HepG2 (cell line): ENCODE measurements at regions not wholly inside any gene's neighbourhood (a gene's known extent, or its start where the extent isn't known, plus 50 kb on each side); places are given as distances from the start of the nearest gene placed in this dataset.

Experiments used
- ATAC-seq: fragments of 200-7000 bp; cut with Tn5 transposase; 3 replicates; pipeline ENCODE4 v1.9.1; 2020; ENCODE audit warnings: mild to moderate bottlenecking, moderate library complexity
- BruUV-seq: library from RNA; stranded (reverse); fragments of 400-500 nt; replicated peaks from 2 replicates; lab custom pipeline; 2021; lab: Mats Ljungman, UMichigan
- CTCF ChIA-PET: fragments of 300-600 bp; formaldehyde crosslinking; extraction: SDS; loops from one replicate; lab custom pipeline; 2021; ENCODE audit warnings: low total read pairs, inconsistent platforms, low intra/inter-chr PET ratio; lab: Yijun Ruan, JAX
- POLR2A ChIA-PET: fragments of 350-600 bp; sonication (Branson Sonifier 250); formaldehyde crosslinking; loops from one replicate; lab custom pipeline; 2020; ENCODE audit warnings: antibody characterized with exemption, inconsistent platforms; lab: Yijun Ruan, JAX
- DNase-seq: peaks from one replicate; pipeline ENCODE4 v3.0.0-alpha.2; 2015; ENCODE audit warnings: low spot score
- FAIRE-seq: peaks from 3 replicates; lab custom pipeline; 2011; peaks lifted over from hg19 to GRCh38; lab: Jason Lieb, UNC
- H2AFZ ChIP-seq: one replicate; pipeline ENCODE4 v1.6.1; 2011; ENCODE audit warnings: low read length, inconsistent platforms
- H3K27ac ChIP-seq: fragments of 300-600 bp; 3 replicates; pipeline ENCODE4 v1.8.0; 2011; ENCODE audit warnings: mixed run types, mild to moderate bottlenecking, mixed read lengths, low read length, inconsistent platforms; ENCODE audit not compliant: insufficient read depth; ENCODE audit errors: extremely low read length
- H3K27me3 ChIP-seq, 2 experiments: fragments of 200-600 bp in 1 of 2; 2 replicates in 1 of 2; 3 replicates in 1 of 2; pipeline versions ENCODE4 v1.6.0 to v1.8.0; 2011; ENCODE audit warnings: low read length in 2 of 2, mild to moderate bottlenecking in 2 of 2, moderate library complexity in 2 of 2, inconsistent platforms in 1 of 2; ENCODE audit not compliant: insufficient read depth in 2 of 2, control insufficient read depth in 1 of 2
- H3K36me3 ChIP-seq, 2 experiments: fragments of 200-600 bp in 1 of 2; replicated peaks in 1 of 2; 2 replicates in 1 of 2; 3 replicates in 1 of 2; pipeline versions ENCODE4 v1.5.1 to v1.8.0; 2011; ENCODE audit warnings: low read length in 2 of 2, inconsistent platforms in 1 of 2; ENCODE audit not compliant: insufficient read depth in 2 of 2, control insufficient read depth in 1 of 2
- H3K4me1 ChIP-seq: 2 replicates; pipeline ENCODE4 v1.5.1; 2012; ENCODE audit warnings: low read length, inconsistent platforms; ENCODE audit not compliant: insufficient read depth
- H3K4me2 ChIP-seq: 2 replicates; pipeline ENCODE4 v1.6.0; 2011; ENCODE audit warnings: low read depth, low read length, inconsistent platforms
- H3K4me3 ChIP-seq, 3 experiments: fragments of 200-600 bp in 1 of 3; sonication (generic), shearing (Covaris generic) in 1 of 3; replicated peaks in 1 of 3; 2 replicates each; pipeline ENCODE4 v1.5.1; 2011 to 2016; ENCODE audit warnings: low read length in 3 of 3, inconsistent platforms in 2 of 3, low read depth in 2 of 3, mild to moderate bottlenecking in 2 of 3, control low read depth in 1 of 3, mixed read lengths in 1 of 3; ENCODE audit not compliant: insufficient read depth in 1 of 3
- H3K79me2 ChIP-seq: one replicate; pipeline ENCODE4 v1.6.1; 2011; ENCODE audit warnings: low read length, inconsistent platforms; ENCODE audit not compliant: insufficient read depth
- H3K9ac ChIP-seq: 2 replicates; pipeline ENCODE4 v1.6.0; 2011; ENCODE audit warnings: mild to moderate bottlenecking, low read depth, low read length, inconsistent platforms; ENCODE audit not compliant: insufficient read depth
- H3K9me3 ChIP-seq: 2 replicates; pipeline ENCODE4 v1.5.1; 2012; ENCODE audit warnings: mild to moderate bottlenecking, low read length
- H4K20me1 ChIP-seq: 2 replicates; pipeline ENCODE4 v1.6.0; 2011; ENCODE audit warnings: inconsistent platforms, mild to moderate bottlenecking, low read length, moderate library complexity; ENCODE audit not compliant: insufficient read depth
- MED1 ChIP-seq: sonication (generic); formaldehyde crosslinking; IDR thresholded peaks from 2 replicates; pipeline ENCODE4 v1.4.0; 2020; ENCODE audit warnings: missing genetic modification reagents
- MED13 ChIP-seq: sonication (generic); formaldehyde crosslinking; IDR thresholded peaks from 2 replicates; pipeline ENCODE4 v1.5.0; 2020; ENCODE audit warnings: missing genetic modification reagents
- RNF2 ChIP-seq: fragments of 450-650 bp; conservative IDR thresholded peaks from 2 replicates; pipeline ENCODE4 v1.6.1; 2016; ENCODE audit warnings: low read depth
- ZFX ChIP-seq: sonication (generic); formaldehyde crosslinking; IDR thresholded peaks from 2 replicates; pipeline ENCODE4 v1.4.0; 2020; ENCODE audit warnings: mild to moderate bottlenecking, low read depth, missing genetic modification reagents, moderate library complexity
- ZNF414 ChIP-seq: sonication (generic); formaldehyde crosslinking; IDR thresholded peaks from 2 replicates; pipeline ENCODE4 v1.5.0; 2020; ENCODE audit warnings: missing genetic modification reagents
- ZNF574 ChIP-seq: sonication (generic); formaldehyde crosslinking; IDR thresholded peaks from 2 replicates; pipeline ENCODE4 v1.4.0; 2020; ENCODE audit warnings: missing genetic modification reagents
- ZUFSP ChIP-seq: sonication (generic); formaldehyde crosslinking; IDR thresholded peaks from 2 replicates; pipeline ENCODE4 v1.9.0; 2021; ENCODE audit warnings: missing genetic modification reagents, mild to moderate bottlenecking, borderline replicate concordance
- WGBS: methylation state at CpG from one replicate; pipeline ENCODE4 v1.1.6; 2017; ENCODE audit warnings: low lambda C conversion rate; 5-methylcytosine and 5-hydroxymethylcytosine counted together
- in situ Hi-C: cut with HindIII; loops from 2 replicates; pipeline ENCODE4 v1.10.0; 2017; ENCODE audit warnings: low pct_unique_long_range_greater_than_20kb; ENCODE audit not compliant: extremely low pct_ligation_motif_present
- intact Hi-C: fragments of 100-400 bp; cut with micrococcal nuclease; formaldehyde crosslinking; loops from one replicate; pipeline ENCODE4 v1.10.0; 2022; ENCODE audit not compliant: unreplicated experiment
- TF ChIP-seq, protein P1 (sequence below): IDR thresholded peaks from 2 replicates; pipeline ENCODE4 v1.6.1; 2016; ENCODE audit warnings: low read depth, missing genetic modification reagents, missing compliant biosample characterization

GRCh38 chr9:26773056-26773455, 119.5 kb downstream of the CAAP1 start:
- ATAC-seq, result no peak
- Histone ChIP-seq H3K79me2 (no peaks in the 10 kb centered on the region), H3K4me3 (no peak overlapping the region), H3K36me3 (no peaks in the 10 kb centered on the region), H3K9ac (no peak overlapping the region), H3K4me2 (no peak overlapping the region), H3K27ac (no peak overlapping the region), H4K20me1 (no peaks in the 10 kb centered on the region), H3K27me3 (no peaks in the 10 kb centered on the region), H3K4me1 (no peaks in the 10 kb centered on the region), H3K9me3 (no peaks in the 10 kb centered on the region), H2AFZ (no peak overlapping the region)
- no TSS peak for BruUV-seq
- no peak for DNase-seq
- ChIA-PET CTCF (no interaction called here), POLR2A (no interaction called here)
- FAIRE-seq, result no peak
- TF ChIP-seq RNF2, result no peak
- TF ChIP-seq, protein P1, sequence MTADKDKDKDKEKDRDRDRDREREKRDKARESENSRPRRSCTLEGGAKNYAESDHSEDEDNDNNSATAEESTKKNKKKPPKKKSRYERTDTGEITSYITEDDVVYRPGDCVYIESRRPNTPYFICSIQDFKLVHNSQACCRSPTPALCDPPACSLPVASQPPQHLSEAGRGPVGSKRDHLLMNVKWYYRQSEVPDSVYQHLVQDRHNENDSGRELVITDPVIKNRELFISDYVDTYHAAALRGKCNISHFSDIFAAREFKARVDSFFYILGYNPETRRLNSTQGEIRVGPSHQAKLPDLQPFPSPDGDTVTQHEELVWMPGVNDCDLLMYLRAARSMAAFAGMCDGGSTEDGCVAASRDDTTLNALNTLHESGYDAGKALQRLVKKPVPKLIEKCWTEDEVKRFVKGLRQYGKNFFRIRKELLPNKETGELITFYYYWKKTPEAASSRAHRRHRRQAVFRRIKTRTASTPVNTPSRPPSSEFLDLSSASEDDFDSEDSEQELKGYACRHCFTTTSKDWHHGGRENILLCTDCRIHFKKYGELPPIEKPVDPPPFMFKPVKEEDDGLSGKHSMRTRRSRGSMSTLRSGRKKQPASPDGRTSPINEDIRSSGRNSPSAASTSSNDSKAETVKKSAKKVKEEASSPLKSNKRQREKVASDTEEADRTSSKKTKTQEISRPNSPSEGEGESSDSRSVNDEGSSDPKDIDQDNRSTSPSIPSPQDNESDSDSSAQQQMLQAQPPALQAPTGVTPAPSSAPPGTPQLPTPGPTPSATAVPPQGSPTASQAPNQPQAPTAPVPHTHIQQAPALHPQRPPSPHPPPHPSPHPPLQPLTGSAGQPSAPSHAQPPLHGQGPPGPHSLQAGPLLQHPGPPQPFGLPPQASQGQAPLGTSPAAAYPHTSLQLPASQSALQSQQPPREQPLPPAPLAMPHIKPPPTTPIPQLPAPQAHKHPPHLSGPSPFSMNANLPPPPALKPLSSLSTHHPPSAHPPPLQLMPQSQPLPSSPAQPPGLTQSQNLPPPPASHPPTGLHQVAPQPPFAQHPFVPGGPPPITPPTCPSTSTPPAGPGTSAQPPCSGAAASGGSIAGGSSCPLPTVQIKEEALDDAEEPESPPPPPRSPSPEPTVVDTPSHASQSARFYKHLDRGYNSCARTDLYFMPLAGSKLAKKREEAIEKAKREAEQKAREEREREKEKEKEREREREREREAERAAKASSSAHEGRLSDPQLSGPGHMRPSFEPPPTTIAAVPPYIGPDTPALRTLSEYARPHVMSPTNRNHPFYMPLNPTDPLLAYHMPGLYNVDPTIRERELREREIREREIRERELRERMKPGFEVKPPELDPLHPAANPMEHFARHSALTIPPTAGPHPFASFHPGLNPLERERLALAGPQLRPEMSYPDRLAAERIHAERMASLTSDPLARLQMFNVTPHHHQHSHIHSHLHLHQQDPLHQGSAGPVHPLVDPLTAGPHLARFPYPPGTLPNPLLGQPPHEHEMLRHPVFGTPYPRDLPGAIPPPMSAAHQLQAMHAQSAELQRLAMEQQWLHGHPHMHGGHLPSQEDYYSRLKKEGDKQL, result no peak
- in situ Hi-C loops, result no loop called here
- intact Hi-C loops, result no loop called here
- WGBS, result 28% methylated on average over 4 of the region's 4 CpGs

- Histone ChIP-seq H3K9me3 (no peaks in the 10 kb centered on the region), H3K4me1 (no peaks in the 10 kb centered on the region), H3K9ac (no peak overlapping the region), H3K79me2 (no peaks in the 10 kb centered on the region), H4K20me1 (no peaks in the 10 kb centered on the region), H2AFZ (no peak overlapping the region), H3K27ac (no peak overlapping the region), H3K4me3 (no peak overlapping the region), H3K27me3 (no peaks in the 10 kb centered on the region), H3K4me2 (no peak overlapping the region), H3K36me3 (no peaks in the 10 kb centered on the region)
- ChIA-PET CTCF (no interaction called here), POLR2A (no interaction called here)
- BruUV-seq, result no TSS peak
- in situ Hi-C loops, result no loop called here
- DNase-seq (no peak), ATAC-seq (no peak), FAIRE-seq (no peak)
- intact Hi-C loops, result no loop called here
- WGBS, result 15% methylated on average over 2 of the region's 2 CpGs
- TF ChIP-seq ZUFSP, result no peak
- TF ChIP-seq ZNF414 (CRISPR knock-in tag), result no peak
- TF ChIP-seq MED1, result no peak
- no peak for TF ChIP-seq ZNF574 (CRISPR knock-in tag)
- no peak for TF ChIP-seq ZFX (CRISPR knock-in tag)
- no peak for TF ChIP-seq MED13 (CRISPR knock-in tag)
Observed at GRCh38 chr9:26770821-26771220, 121.8 kb downstream of the CAAP1 start.
